Epidermal melanocyte (primary cell): ENCODE measurements at regions not wholly inside any gene's neighbourhood (a gene's known extent, or its start where the extent isn't known, plus 50 kb on each side); places are given as distances from the start of the nearest gene placed in this dataset.

Experiments used
- DNase-seq: peaks from one replicate; pipeline ENCODE4 v3.0.0; 2011; ENCODE audit warnings: low spot score; ENCODE audit not compliant: insufficient read length

DNA sequence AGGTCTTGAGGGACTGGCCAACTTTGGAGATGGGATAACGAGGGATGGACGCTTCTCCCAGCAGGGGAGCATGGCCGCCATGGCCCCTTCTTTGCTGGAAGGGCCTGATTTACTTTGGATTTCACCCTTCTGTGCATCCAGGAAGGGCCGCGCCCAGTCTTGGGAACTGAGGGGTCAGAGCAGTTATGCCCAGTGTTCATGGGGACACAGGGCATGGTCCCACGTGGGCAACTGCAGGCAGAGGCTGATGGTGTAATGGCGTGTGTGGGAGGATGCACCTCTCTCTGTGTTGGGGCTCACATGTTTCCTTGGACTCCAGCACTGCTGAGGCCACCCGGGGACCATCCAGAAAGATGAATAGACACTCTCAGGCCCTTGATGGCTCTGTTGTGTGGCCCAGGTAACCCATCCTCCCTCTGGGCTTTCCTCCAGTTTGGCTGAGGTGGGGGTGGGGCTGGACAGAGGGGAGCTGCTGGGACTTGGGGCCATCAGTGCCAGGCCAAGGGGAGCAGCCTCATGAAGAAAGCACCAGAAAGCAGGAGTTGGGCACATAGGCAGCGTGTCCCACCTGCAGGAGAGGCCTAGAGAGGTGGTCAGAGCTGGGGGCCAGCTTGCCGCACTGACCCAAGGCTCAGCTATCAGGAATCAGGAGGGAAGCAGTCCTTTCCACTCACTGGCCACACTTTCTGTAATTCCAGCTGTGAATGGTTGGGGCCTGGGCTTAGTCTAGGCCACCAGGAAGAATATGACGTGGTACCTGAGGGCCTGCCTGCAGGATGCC is 1033.9 kb downstream of the TBC1D22A start:
- DNase-seq: no peak

DNA sequence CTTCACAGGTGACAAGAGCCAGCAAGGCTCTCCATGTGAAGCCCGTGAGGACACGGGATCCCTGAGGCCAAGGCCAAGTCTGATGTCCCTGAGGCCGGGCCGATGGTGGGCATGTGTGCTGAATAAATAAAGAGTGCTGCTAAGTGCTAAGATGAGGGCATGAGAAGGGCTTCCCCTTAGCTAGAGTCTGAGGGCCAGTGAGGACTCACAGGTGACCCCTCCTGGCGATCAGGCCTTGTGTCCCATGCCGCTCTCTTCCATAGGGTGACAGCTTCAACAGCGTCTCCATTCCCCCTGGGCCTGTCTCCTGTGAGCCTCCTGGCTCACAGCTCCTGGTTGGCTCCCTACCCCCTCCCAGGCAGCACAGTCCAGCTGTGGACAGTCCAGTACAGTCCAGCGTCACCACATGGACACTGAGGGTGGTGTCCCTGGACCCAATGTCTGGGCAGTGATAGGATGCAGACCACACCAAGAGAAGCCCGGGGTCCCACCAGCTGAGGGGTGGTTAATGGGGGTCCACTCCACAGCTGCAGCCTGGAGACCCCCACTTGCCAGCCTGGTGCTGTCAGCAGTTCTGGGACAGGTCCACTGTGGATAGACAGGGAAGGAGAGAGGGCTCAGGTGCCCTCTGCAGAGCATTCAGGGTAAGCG is 1033.2 kb downstream of the TBC1D22A start:
- DNase-seq: no peak

DNA sequence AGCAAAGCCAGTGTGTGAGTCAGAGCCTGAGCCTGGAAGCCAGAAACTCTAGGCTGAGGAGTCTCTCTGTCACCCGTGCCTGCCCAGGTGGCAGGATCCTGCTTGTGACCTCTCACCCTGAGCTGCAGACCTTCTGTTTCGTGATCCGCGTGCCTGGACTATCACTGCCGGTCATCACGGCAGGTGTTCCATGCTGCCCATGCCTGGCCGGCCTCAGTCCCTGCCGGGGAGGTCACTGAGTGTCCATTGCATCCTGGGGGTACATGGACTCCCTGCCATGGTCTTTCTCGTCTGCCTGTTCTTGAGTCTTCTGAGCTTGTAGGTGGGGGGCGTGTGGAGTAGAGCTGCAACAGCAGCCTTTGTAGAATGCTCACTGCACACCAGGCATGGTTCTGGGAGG is 1032.4 kb downstream of the TBC1D22A start:
- DNase-seq: no peak

DNA sequence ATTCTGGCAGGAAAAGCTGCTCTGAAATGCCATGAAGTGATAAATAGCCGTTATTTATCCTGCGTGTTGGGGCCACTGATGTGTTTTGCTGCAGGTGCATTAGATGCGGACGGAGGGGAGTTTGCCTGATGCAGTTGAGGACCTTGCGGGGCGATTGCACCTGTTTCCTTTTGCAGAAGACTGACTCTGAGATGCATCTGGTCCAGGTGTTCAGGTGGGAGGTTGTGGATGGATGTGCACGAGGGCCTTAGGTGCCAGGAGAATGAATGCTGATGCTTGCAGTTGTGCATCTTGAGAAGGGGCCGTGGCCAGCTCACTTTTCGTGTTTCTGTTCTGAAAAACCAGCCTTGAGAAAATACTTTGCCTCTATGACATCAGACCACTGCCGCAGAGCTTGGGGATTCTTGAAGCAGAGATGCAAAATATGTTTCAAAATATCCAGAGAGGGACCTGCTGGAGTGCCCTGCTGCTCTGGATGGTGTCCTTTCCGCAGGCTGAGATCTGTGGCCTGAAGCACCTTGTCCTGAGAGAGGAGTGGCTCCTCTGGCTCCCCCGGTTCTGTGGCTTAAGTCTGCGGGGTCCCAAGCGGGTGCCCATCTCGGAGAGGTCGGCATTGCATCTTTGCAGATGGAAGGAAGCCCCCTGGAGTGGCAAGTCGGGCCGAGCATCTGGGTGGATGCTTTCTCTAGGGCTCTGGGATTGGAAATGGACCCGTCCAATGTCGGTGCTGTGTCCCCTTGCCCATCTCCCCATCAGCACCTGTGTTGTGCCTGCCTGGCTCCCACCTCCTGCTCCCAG is 1031.1 kb downstream of the TBC1D22A start:
- no peak for DNase-seq

DNA sequence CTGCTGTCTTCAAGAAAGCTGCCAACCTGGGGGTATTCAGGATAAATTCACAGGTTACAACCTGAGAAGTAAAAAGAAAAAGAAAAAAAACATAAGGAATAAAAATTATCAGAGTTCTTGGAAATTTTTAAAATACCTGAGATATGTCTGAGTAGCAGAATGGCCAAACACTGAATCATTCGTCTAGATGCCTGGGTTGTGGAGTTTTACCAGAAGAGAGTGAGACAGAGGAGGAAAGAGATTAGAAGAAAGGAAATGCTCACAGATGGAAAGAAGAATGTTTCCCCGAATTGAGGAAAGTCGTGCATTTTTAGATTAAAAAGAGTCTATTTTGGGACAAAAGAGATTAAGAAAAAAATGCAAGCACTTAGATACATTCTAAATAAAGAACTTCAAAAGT is 1026.7 kb downstream of the TBC1D22A start:
- DNase-seq: no peak

DNA sequence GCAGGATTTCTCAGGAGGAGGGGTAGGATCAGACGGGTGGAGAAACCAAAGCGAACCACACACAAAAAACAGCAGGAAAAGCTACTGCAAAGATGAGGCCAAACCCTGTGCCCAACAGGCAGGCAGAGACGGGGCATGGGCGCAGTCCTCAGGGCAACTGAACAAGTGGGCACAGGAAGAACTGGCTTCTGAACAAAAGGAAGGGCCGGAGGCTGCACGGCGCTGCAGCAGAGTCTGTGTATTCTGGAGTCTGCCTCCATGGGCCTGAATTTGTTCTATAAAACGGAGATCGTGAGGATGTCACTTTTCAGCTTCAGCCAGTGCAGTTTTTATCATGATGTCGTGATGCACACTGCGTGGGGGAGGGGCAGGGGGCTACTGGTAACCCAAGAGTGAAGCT is 1026.0 kb downstream of the TBC1D22A start:
- DNase-seq: no peak

DNA sequence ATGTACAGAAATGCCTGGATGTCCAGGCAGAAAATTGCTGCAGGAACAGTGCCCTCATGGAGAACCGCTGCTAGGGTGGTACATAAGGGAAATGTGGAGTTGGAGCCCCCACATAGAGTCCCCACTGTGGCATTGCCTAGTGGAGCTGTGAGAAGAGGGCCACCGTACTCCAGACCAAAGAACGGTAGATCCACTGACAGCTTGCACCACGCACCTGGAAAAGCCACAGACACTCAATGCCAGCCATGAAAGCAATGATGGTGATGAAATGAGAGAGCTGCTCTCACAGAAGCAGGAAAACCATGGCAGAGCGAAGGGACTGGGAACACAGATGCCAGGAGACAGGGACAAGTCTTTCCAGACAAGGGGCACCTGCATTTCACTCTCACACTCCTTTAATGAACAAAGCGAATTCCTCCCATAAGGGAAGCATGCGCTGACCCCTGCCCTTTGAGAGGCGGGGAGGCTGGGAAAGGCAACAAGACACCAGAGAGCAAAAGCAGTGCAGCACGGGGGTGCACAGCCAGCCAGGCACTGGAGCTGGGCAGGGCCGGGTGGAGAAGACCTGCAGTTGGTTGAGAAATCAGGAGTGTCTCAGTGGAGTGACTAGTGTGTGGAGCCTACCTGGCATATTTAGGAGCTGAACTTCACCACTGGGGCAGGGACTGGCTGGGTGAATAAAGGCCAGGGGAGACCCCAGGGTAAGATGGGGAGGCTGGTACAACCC is 1025.2 kb downstream of the TBC1D22A start:
- no peak for DNase-seq

DNA sequence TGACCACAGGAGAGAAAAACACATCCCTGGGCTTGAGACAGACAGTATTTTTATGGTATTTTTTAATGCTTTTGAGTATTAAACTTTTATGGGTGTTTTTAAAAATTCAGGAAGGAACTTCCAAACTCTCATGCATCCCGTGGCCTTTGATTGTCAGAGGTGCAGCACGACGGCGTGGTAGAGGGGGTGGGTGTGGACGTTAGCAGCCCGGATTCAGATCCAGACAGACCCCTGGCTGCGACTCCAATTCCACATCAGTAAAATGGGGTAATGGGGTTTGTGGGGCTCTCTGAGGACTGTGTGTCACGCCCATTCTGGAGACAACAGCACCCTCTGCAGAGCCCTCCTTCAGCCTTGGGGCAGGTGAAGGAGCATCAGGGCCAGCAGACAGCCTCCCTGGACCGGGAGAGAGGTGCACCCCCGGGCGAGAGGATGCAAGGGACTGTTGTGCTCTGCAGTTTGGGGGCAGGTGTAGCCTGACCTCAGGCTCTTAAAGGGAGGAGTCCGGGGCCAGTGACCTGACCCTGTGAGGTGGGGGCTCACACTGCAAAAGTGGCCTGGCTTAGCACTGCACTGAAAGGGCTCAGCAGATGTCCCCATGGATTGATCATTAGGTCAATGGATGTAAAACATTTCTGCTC is 1024.3 kb downstream of the TBC1D22A start:
- no peak for DNase-seq

DNA sequence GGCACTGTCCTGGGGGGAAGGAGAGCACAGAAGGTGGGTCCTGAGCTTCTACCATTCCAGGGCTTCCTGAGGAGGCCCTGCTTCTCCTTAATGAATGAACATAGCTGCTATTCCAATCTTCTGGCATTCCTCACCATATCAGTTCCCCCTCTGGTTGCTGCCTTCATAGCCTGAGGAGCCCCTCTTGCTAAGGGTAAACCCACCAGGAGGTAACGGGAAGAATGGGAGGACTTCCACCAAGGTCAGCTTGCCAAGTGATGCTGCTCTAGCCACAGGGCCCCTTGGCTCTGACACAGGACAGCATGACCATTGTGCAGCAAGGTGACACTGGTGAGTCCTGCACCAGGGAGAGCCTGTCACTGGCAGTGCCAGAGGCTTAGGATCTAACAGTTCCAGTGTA is 1022.5 kb downstream of the TBC1D22A start:
- DNase-seq: no peak

DNA sequence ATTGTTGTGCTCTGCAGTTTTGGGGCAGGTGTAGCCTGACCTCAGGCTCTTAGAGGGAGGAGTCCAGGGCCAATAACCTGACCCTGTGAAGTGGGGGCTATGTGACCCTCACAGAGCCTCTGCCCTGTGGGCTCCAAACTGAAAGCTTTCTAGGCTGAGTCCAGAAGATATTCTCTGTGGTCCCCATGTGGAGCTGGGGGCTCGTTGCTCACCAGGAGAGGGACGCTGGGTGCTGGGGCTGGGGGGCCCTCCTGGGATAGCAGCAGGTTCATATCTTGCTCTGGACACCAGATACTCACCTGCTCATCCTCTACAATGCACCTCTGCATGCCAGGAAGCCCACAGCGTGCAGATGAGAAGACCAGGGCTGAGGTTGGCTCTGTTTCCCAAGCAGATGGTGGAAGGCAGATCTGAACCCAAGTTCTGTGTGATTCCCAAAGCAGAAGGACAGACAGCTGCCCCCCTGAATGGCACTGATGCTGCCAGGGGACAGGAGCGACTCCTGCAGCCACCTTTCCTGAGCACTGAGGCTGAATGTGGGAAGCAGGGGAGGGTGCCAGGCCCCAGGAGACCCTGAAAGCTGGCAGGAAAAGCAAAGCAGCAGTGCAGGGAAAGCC is 1022.0 kb downstream of the TBC1D22A start:
- DNase-seq: no peak

DNA sequence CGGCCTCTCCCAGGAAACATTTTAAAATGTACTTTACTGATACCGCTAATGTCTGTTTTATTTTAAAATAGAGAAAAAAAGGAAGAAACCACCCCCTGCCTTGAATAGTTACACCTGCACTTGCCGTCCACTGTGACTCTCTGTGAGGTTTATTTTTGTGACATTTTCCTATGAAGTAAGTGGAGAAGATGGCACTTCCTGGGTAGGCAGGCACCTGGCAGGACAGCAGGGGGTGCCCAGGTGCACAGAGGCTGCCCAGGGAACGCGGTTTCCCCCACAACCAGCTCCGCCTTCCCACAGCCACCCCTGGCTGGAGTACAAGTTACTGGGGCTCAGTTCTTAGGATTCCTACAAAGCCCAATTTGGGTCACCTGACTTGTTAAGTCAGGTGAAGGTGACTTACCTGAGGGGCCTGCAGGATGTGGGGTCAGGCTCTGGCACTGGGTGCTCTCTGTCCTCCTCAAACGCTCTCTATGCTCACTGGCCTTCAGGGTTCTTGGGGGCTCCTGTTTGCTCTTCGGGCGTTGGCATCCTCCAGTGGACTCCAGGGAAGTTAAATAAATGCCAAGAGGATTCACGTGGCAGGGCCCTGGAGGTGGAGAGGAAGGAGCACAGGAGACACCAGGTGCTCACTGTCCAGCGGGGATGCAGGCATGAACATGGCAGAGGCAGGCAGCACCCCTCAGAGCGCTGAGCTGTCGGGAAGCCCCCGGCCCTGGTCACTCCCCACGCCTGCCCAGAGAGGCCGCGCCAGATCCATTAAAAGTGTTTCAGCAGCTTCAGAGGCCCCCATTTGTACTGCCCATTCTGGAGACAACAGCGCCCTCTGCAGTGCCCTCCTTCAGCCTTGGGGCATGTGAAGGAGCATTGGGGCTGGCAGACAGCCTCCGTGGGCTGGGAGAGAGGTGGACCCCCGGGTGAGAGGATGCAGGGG is 1021.2 kb downstream of the TBC1D22A start:
- no peak for DNase-seq

DNA sequence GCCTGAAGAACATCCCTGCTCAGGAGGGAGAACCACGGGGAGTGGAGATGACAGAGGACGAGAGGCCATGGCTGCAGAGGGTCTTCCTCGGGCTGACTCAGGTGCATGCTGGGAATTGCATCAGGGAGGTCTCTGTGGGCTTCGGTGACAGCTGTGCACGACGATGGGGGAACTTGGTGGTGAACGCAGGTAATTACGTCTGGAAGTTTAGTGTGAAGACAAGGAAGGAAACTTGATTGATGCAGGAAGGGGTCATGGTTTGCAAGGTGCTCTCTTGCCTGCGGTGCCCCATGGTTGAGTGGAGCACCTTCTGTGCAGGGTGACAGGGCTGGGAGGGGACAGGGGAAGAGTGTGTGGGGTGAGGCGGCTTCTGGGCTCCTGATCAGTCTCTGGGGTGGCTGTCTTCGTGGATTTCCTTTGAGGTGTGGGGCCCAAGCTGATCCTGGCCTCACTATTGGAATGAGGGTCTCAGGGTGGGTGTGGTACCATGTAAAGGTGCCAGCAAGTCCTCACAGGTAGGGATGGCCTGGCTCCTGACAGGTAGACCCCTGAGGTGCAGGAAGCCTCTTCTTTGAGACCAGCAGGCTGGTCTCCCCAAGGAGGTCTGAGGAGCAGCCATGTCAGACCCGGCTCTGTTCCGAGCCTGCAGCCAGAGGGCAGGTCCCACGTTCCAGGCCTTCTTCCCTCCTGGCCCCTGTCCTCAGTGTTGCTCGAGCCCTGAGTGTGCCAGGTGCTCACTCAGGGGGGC is 1020.1 kb downstream of the TBC1D22A start:
- no peak for DNase-seq

DNA sequence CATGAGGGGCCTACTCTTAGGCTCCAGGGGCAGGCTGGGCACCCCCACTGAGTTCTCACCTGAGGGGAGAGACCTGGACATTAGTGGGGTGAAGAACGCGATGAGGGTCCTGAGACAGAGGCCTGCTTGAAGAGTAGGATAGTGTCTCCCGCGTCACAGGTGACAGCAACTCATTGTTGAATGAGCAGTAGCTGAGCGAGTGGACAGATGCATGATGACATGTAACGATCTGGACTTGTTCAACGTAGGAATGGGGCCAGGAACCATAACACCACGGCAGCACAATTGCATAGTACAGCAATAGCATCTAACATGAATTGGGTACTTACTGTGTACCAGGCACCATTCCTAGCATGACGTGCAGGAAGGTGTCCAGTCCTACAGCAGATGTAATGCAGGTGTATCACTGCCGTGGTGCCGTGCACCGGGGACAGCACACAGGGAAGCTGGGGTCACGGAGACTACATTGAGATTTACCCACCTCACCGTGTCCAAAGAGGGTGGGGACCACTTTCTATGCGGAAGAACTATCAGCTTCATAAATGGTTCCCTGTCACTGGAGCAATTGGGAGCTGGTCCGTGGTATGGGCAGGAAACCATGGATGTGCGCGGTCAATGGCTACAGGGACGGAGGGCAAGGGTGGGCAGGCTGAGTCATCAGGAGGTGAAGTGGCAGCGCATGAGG is 1019.1 kb downstream of the TBC1D22A start:
- no peak for DNase-seq

DNA sequence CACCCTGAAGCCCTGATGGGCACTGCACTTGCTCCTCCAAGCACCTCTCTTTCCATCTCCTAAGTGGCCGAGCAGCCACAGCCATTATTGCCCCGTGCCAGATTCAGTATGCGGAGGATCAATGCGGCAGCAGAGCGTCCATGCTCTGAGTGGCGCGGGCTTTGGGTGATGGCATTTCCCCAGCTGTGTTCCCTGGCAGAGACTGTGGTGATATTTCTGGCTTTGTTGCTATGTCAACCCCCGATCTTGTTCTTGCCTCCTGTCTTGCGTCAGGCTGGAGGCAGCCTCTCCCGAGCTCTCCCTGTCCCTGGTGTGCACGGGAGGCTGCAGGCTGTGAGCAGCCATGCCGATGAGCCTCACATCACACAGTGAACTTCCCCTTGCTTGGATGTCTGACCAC is 1018.6 kb downstream of the TBC1D22A start:
- no peak for DNase-seq

DNA sequence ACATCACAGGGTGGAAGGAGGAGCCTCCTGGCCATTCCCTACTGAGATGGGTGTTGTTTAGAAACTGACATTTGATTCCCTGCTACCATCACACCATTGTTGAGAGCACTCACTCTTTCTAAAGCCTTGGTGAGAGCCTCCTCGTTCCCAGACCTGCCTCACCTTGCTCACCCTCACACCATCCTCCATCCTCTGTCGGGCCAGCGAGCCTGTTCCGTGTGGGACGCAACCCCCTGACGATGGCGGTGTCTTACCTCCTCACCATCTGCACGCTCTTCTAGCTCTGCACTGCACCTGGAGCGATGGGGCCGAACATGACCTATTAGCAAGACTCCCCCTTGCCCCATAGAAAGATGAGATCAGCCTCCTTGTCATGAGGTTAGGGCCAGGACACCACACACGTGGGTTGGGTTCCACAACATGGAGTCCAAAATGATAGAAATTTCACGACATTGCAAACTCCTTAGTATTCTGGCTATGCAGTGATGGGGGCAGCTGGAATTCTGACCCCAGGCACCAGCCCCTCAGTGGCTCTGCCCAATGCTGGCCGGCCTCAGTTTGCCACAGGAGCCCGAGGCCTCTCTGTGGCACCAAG is 1017.9 kb downstream of the TBC1D22A start:
- DNase-seq: no peak

DNA sequence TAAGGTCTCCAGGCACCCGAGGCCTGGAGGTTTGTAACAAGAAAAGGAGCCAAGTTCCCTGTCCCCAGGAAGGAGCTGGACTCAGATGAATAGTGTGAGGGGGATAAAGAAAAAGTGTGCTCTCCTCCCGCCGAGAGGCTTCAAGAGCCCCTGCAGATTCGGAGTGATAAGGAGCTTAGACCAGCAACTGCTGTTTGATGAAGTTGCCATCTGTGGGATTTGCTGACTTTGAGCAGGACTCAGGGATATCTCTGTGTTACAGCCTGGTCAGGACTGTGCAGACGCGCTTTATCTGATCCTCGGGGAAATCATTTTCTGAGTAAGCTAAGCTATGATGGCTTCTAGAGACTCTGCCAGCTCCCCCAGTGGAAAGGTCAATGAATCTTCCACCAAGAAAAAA is 1017.0 kb downstream of the TBC1D22A start:
- DNase-seq: no peak

DNA sequence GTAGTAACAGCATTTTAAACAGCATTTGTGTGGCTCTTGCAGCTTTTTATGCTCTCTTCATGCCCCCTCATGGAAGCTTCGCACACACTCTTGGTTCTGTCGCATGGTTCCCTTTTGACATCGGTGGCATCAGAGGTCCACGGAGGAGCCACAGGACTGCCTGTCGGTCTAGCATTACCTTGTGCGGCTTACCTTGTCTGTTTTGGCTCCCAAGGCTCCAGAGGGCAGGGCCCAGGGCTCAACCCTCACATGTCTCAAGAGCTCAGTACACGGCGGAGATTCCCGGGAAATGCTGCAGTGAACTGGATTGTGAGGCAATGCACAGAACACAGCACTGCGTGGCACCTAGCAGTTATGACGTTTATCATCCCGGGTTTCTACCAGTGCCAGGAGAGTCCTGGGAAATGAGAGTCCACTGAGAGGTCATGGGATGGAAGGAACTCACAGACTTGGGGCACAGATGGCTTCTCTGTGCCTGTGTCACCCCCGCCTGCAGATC is 1015.8 kb downstream of the TBC1D22A start:
- DNase-seq: no peak

DNA sequence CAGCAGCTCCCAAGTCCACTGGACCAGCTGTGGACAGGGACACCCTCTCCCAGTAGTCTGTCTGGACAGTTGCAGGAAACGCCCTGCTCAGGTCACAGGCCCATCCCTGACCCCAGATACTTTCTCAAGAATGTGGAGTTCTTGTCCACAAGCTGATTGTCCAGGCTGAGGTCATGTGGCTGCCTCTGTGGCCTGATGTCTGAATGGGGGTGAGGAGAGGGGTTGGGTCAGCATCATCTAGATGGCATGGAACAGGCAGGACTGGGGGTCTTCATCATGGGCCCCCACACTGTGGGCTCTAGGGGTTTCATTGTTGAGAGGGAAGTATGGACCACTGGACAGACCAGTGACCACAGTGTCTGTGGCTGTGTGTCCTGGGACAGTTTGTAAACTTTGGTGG is 1015.0 kb downstream of the TBC1D22A start:
- DNase-seq: no peak
